ENCODE measurements at regions not wholly inside any gene's neighbourhood (a gene's known extent, or its start where the extent isn't known, plus 50 kb on each side); places are given as distances from the start of the nearest gene placed in this dataset.

DNA sequence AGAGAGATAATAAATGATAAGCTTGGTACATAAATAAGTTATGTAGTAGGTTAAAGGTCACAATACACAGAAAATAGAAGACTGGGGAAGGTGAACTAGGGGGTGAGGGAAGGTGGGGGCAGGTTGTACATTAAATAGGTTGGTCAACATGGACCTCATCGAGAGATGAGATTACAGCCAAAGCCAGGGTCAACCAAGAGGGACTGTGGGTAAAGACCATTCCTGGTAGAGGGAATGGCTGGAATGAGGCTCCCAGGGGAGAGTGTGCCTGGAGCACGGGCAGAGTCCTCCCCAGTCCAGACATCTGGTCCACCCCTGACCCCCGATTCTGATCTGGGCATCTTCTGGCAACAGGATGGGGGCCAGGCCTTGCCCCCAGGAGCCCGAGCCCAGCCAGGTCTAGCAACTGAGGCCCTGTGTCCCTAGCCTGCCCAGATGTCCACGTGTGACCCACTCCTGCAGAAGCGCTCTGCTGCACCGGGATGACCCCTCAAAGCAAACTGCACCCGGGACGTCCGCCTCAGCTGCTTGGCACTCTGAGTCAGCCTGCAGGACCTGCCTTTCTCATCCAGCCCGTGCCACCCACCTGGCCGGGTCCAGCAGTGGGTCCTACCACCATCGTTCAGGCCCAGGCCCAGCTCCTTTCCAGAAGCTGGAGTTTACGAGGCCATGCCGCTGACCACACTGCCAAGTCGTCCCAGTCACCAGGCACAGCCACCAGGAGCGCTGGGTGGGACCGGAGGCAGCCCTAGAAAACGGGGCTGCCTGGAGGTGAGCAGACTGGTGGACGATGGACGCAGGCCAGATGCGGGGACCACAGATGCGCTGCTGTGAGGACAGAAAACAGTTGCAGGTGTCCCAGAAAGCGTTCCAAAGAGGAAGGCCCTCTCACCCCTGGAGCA, 56.2 kb upstream of the ID2 start:
- Histone ChIP-seq H2BK120ac (ENCODE audit: low read depth, low read length, poor library complexity, severe bottlenecking) (no peak overlapping the region), H3K79me1 (ENCODE audit: insufficient read depth, low read depth, low read length, poor library complexity, severe bottlenecking) (no peaks in the 10 kb centered on the region), H4K20me1 (ENCODE audit: control insufficient read depth, insufficient read depth, insufficient read length) (no peaks in the 10 kb centered on the region), H2BK12ac (ENCODE audit: insufficient read length, low read depth, low read length) (no peak overlapping the region), H3K23me2 (ENCODE audit: insufficient read length, low read depth, low read length, poor library complexity, severe bottlenecking) (no peaks in the 10 kb centered on the region), H3K27ac (ENCODE audit: insufficient read length, low read depth, low read length) (no peak overlapping the region), H3K4me2 (ENCODE audit: insufficient read depth, insufficient read length, low read length) (no peak overlapping the region), H3K56ac (ENCODE audit: insufficient read length, low read depth, low read length) (no peak overlapping the region), H3K23ac (ENCODE audit: insufficient read length, low read depth, low read length) (no peak overlapping the region), H3K18ac (ENCODE audit: insufficient read length, low read depth, low read length) (no peak overlapping the region), H3K9ac (ENCODE audit: extremely low read depth, insufficient read length, low read length) (no peak overlapping the region), H2BK5ac (ENCODE audit: insufficient read length, low read length) (no peak overlapping the region), H3K27me3 (ENCODE audit: insufficient read depth, low read length) (no peaks in the 10 kb centered on the region), H4K8ac (replicated peaks; ENCODE audit: insufficient read length, low read depth, low read length) (no peak overlapping the region), H3K14ac (ENCODE audit: insufficient read depth, low read length) (no peak overlapping the region), H3K9me3 (ENCODE audit: control insufficient read depth, low read depth, low read length) (no peaks in the 10 kb centered on the region), H4K91ac (ENCODE audit: insufficient read length, low read depth, low read length) (no peak overlapping the region), H2BK20ac (ENCODE audit: low read depth, low read length, poor library complexity, severe bottlenecking) (no peak overlapping the region), H3K79me2 (ENCODE audit: insufficient read depth, low read length) (no peaks in the 10 kb centered on the region), H3T11ph (ENCODE audit: low read length) (no peak overlapping the region), H3K4ac (ENCODE audit: low read depth, low read length) (no peak overlapping the region), H4K5ac (ENCODE audit: insufficient read length, low read depth, low read length) (no peak overlapping the region), H2BK15ac (ENCODE audit: low read depth, low read length) (no peak overlapping the region), H2AK5ac (ENCODE audit: insufficient read length, low read length) (no peak overlapping the region), H2AFZ (ENCODE audit: low read length) (no peak overlapping the region), H3K4me1 (ENCODE audit: insufficient read depth, low read length) (no peaks in the 10 kb centered on the region)
- Mint-ChIP-seq H3K9me3 (no peaks in the 10 kb centered on the region), H3K27ac (no peak overlapping the region; a peak in 1 of 7 replicates), H3K36me3 (ENCODE audit: insufficient read depth in 1 of 3, low read depth in 3 of 3) (no peaks in the 10 kb centered on the region; a peak in 1 of 7 replicates), H3K4me1 (peaks cover 15 to 23% of the 10 kb centered on the region in 2 experiments), H3K4me3 (no peak overlapping the region), H3K27me3 (ENCODE audit: low read depth) (peaks cover 2% of the 10 kb centered on the region)
- TF ChIP-seq, protein P1, sequence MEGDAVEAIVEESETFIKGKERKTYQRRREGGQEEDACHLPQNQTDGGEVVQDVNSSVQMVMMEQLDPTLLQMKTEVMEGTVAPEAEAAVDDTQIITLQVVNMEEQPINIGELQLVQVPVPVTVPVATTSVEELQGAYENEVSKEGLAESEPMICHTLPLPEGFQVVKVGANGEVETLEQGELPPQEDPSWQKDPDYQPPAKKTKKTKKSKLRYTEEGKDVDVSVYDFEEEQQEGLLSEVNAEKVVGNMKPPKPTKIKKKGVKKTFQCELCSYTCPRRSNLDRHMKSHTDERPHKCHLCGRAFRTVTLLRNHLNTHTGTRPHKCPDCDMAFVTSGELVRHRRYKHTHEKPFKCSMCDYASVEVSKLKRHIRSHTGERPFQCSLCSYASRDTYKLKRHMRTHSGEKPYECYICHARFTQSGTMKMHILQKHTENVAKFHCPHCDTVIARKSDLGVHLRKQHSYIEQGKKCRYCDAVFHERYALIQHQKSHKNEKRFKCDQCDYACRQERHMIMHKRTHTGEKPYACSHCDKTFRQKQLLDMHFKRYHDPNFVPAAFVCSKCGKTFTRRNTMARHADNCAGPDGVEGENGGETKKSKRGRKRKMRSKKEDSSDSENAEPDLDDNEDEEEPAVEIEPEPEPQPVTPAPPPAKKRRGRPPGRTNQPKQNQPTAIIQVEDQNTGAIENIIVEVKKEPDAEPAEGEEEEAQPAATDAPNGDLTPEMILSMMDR (conservative IDR thresholded peaks at IDR 0.05): no peak
- no peak for DNase-seq
- no CpG with 5 or more reads among the region's 24 CpGs for WGBS (ENCODE audit: extremely low coverage, insufficient read length, low lambda C conversion rate)

Measured in H9 (cell line).